ENCODE measurements at regions not wholly inside any gene's neighbourhood (a gene's known extent, or its start where the extent isn't known, plus 50 kb on each side); places are given as distances from the start of the nearest gene placed in this dataset.

- TF ChIP-seq FOXM1 (IDR thresholded peaks at IDR 0.05; ENCODE audit: borderline replicate concordance, low read depth), result no peak
- no peak for TF ChIP-seq CEBPB (IDR thresholded peaks at IDR 0.05)
- no peak for TF ChIP-seq USF1 (IDR thresholded peaks at IDR 0.05)
- TF ChIP-seq TEAD4 (IDR thresholded peaks at IDR 0.05), result no peak
- TF ChIP-seq MAX (IDR thresholded peaks at IDR 0.05), result no peak
- TF ChIP-seq EGR1 (IDR thresholded peaks at IDR 0.05), result no peak
- TF ChIP-seq ZBTB7A (IDR thresholded peaks at IDR 0.05; ENCODE audit: low read depth), result no peak
- no peak for TF ChIP-seq CREB1 (IDR thresholded peaks at IDR 0.05; ENCODE audit: low read depth)
- TF ChIP-seq RAD21 (IDR thresholded peaks at IDR 0.05; ENCODE audit: low read depth), result no peak
- no peak for TF ChIP-seq REST (IDR thresholded peaks at IDR 0.05; ENCODE audit: low read depth)
- TF ChIP-seq TCF12 (IDR thresholded peaks at IDR 0.05; ENCODE audit: low read depth), result no peak
- TF ChIP-seq EP300 (IDR thresholded peaks at IDR 0.05; ENCODE audit: borderline replicate concordance), result no peak
- TF ChIP-seq NFIC (IDR thresholded peaks at IDR 0.05), result no peak
- TF ChIP-seq TAF1 (IDR thresholded peaks at IDR 0.05; ENCODE audit: low read depth), result no peak
- TF ChIP-seq YY1 (IDR thresholded peaks at IDR 0.05; ENCODE audit: low read depth), result no peak
Measured at GRCh38 chr17:33905338-33905800, 349.7 kb upstream of the CCL2 start.

GRCh38 chr17:33908363-33909064 is 346.6 kb upstream of the CCL2 start:
- TF ChIP-seq EGR1 (IDR thresholded peaks at IDR 0.05) (no peak), TEAD4 (IDR thresholded peaks at IDR 0.05) (no peak), MAX (IDR thresholded peaks at IDR 0.05) (no peak), REST (IDR thresholded peaks at IDR 0.05; ENCODE audit: low read depth) (no peak), CEBPB (IDR thresholded peaks at IDR 0.05) (no peak), FOXM1 (IDR thresholded peaks at IDR 0.05; ENCODE audit: borderline replicate concordance, low read depth) (no peak), ZBTB7A (IDR thresholded peaks at IDR 0.05; ENCODE audit: low read depth) (no peak), RAD21 (IDR thresholded peaks at IDR 0.05; ENCODE audit: low read depth) (no peak), YY1 (IDR thresholded peaks at IDR 0.05; ENCODE audit: low read depth) (no peak), EP300 (IDR thresholded peaks at IDR 0.05; ENCODE audit: borderline replicate concordance) (no peak), TCF12 (IDR thresholded peaks at IDR 0.05; ENCODE audit: low read depth) (no peak)

- TF ChIP-seq YY1 (IDR thresholded peaks at IDR 0.05; ENCODE audit: low read depth), result no peak
- no peak for TF ChIP-seq REST (IDR thresholded peaks at IDR 0.05; ENCODE audit: low read depth)
- TF ChIP-seq EP300 (IDR thresholded peaks at IDR 0.05; ENCODE audit: borderline replicate concordance), result no peak
- no peak for TF ChIP-seq CEBPB (IDR thresholded peaks at IDR 0.05)
- TF ChIP-seq RAD21 (IDR thresholded peaks at IDR 0.05; ENCODE audit: low read depth), result no peak
- TF ChIP-seq MAX (IDR thresholded peaks at IDR 0.05), result no peak
- no peak for TF ChIP-seq EGR1 (IDR thresholded peaks at IDR 0.05)
- TF ChIP-seq FOXM1 (IDR thresholded peaks at IDR 0.05; ENCODE audit: borderline replicate concordance, low read depth), result no peak
- TF ChIP-seq CREB1 (IDR thresholded peaks at IDR 0.05; ENCODE audit: low read depth), result no peak
- TF ChIP-seq TAF1 (IDR thresholded peaks at IDR 0.05; ENCODE audit: low read depth), result no peak
- TF ChIP-seq TEAD4 (IDR thresholded peaks at IDR 0.05), result no peak
- no peak for TF ChIP-seq ZBTB7A (IDR thresholded peaks at IDR 0.05; ENCODE audit: low read depth)
- no peak for TF ChIP-seq TCF12 (IDR thresholded peaks at IDR 0.05; ENCODE audit: low read depth)
Measured at GRCh38 chr17:33910200-33910857, 344.8 kb upstream of the CCL2 start.

- TF ChIP-seq TCF12 (IDR thresholded peaks at IDR 0.05; ENCODE audit: low read depth) (no peak), NFIC (IDR thresholded peaks at IDR 0.05) (no peak), FOXM1 (IDR thresholded peaks at IDR 0.05; ENCODE audit: borderline replicate concordance, low read depth) (no peak), EP300 (IDR thresholded peaks at IDR 0.05; ENCODE audit: borderline replicate concordance) (no peak), TAF1 (IDR thresholded peaks at IDR 0.05; ENCODE audit: low read depth) (no peak), REST (IDR thresholded peaks at IDR 0.05; ENCODE audit: low read depth) (no peak), CREB1 (IDR thresholded peaks at IDR 0.05; ENCODE audit: low read depth) (no peak), YY1 (IDR thresholded peaks at IDR 0.05; ENCODE audit: low read depth) (no peak), TEAD4 (IDR thresholded peaks at IDR 0.05) (no peak), CEBPB (IDR thresholded peaks at IDR 0.05) (no peak), USF1 (IDR thresholded peaks at IDR 0.05) (no peak), RAD21 (IDR thresholded peaks at IDR 0.05; ENCODE audit: low read depth) (no peak), EGR1 (IDR thresholded peaks at IDR 0.05) (no peak), ZBTB7A (IDR thresholded peaks at IDR 0.05; ENCODE audit: low read depth) (no peak)
Measured at GRCh38 chr17:33914125-33914524, 341.0 kb upstream of the CCL2 start.

All from Ishikawa (cell line).